CD14-positive monocyte (primary cell): ENCODE measurements at regions not wholly inside any gene's neighbourhood (a gene's known extent, or its start where the extent isn't known, plus 50 kb on each side); places are given as distances from the start of the nearest gene placed in this dataset.

ENCODE experiments used
- DNase-seq, 3 donors: peaks; one replicate each; pipeline ENCODE4 v3.0.0-alpha.2; 2011 to 2022
- H2AFZ ChIP-seq: 2 replicates; pipeline ENCODE4 v1.6.0; 2012; ENCODE audit warnings: mild to moderate bottlenecking, low read depth, low read length, inconsistent platforms; ENCODE audit not compliant: insufficient read depth, poor library complexity, severe bottlenecking
- H3K27ac ChIP-seq, 2 donors: 1 replicate in 1 of 2; 2 replicates in 1 of 2; pipeline ENCODE4 v1.5.1; 2012 to 2013; ENCODE audit warnings: low read length in 2 of 2, control low read depth in 1 of 2, inconsistent platforms in 1 of 2, low read depth in 1 of 2, mild to moderate bottlenecking in 1 of 2
- H3K27me3 ChIP-seq, 2 donors: one replicate each; pipeline versions ENCODE4 v1.6.0 to v1.6.1; 2011 to 2013; ENCODE audit warnings: low read length in 2 of 2; ENCODE audit not compliant: control insufficient read depth in 2 of 2, insufficient read depth in 2 of 2
- H3K36me3 ChIP-seq, 2 donors: replicated peaks in 1 of 2; 1 replicate in 1 of 2; 2 replicates in 1 of 2; pipeline versions ENCODE4 v1.5.1 to v1.6.1; 2012 to 2013; ENCODE audit warnings: low read length in 2 of 2, control low read depth in 1 of 2, inconsistent platforms in 1 of 2, mild to moderate bottlenecking in 1 of 2; ENCODE audit not compliant: insufficient read depth in 2 of 2, control insufficient read depth in 1 of 2
- H3K4me1 ChIP-seq, 2 donors: 1 replicate in 1 of 2; 2 replicates in 1 of 2; pipeline versions ENCODE4 v1.5.1 to v1.6.1; 2012 to 2013; ENCODE audit warnings: low read length in 2 of 2, control low read depth in 1 of 2, inconsistent platforms in 1 of 2, mild to moderate bottlenecking in 1 of 2, moderate library complexity in 1 of 2; ENCODE audit not compliant: insufficient read depth in 2 of 2, control insufficient read depth in 1 of 2
- H3K4me2 ChIP-seq: replicated peaks from 2 replicates; pipeline ENCODE3; 2012; ENCODE audit warnings: low read length, moderate library complexity, mild to moderate bottlenecking; ENCODE audit not compliant: poor library complexity, severe bottlenecking; ENCODE audit errors: extremely low read depth
- H3K4me3 ChIP-seq, 3 experiments: fragments of 200-600 bp in 1 of 3; sonication (generic) in 1 of 3; replicated peaks in 1 of 3; 1 replicate in 2 of 3; 2 replicates in 1 of 3; pipeline ENCODE4 v1.5.1; 2011 to 2013; ENCODE audit warnings: low read length in 3 of 3, mild to moderate bottlenecking in 3 of 3, control low read depth in 2 of 3, low read depth in 2 of 3, inconsistent platforms in 1 of 3, moderate library complexity in 1 of 3
- H3K79me2 ChIP-seq: 2 replicates; pipeline ENCODE4 v1.6.0; 2012; ENCODE audit warnings: mild to moderate bottlenecking, control low read depth, inconsistent platforms, low read length, moderate library complexity; ENCODE audit not compliant: insufficient read depth
- H3K9ac ChIP-seq: 2 replicates; pipeline ENCODE4 v1.6.0; 2017; ENCODE audit warnings: low read length, mild to moderate bottlenecking; ENCODE audit not compliant: insufficient read depth, poor library complexity, severe bottlenecking
- H3K9me3 ChIP-seq, 2 donors: replicated peaks in 1 of 2; 1 replicate in 1 of 2; 2 replicates in 1 of 2; pipeline versions ENCODE4 v1.5.1 to v1.6.1; 2012 to 2013; ENCODE audit warnings: low read length in 2 of 2, control low read depth in 1 of 2; ENCODE audit not compliant: control insufficient read depth in 1 of 2, insufficient read depth in 1 of 2
- H4K20me1 ChIP-seq: 2 replicates; pipeline ENCODE4 v1.6.0; 2012; ENCODE audit warnings: mild to moderate bottlenecking, low read length, control low read depth, moderate library complexity; ENCODE audit not compliant: insufficient read depth
- H3K27ac Mint-ChIP-seq, 7 donors: one replicate each; pipeline ENCODE4 v1.8.0; 2020; ENCODE audit warnings: mild to moderate bottlenecking in 7 of 7, mixed read lengths in 7 of 7, moderate library complexity in 6 of 7, inconsistent platforms in 2 of 7
- H3K27me3 Mint-ChIP-seq, 3 donors: one replicate each; pipeline ENCODE4 v1.8.0; 2021 to 2022; ENCODE audit warnings: low read depth in 3 of 3, mild to moderate bottlenecking in 3 of 3, mixed read lengths in 3 of 3, moderate library complexity in 3 of 3, inconsistent platforms in 1 of 3
- H3K36me3 Mint-ChIP-seq, 2 donors: one replicate each; pipeline ENCODE4 v1.8.0; 2020; ENCODE audit warnings: mixed read lengths in 2 of 2, inconsistent platforms in 1 of 2, mild to moderate bottlenecking in 1 of 2
- H3K4me1 Mint-ChIP-seq: one replicate; pipeline ENCODE4 v1.8.0; 2020; ENCODE audit warnings: mild to moderate bottlenecking, mixed read lengths
- H3K4me3 Mint-ChIP-seq, 2 donors: one replicate each; pipeline ENCODE4 v1.8.0; 2020; ENCODE audit warnings: mild to moderate bottlenecking in 2 of 2, mixed read lengths in 2 of 2, moderate library complexity in 1 of 2
- H3K9me3 Mint-ChIP-seq, 7 donors: one replicate each; pipeline ENCODE4 v1.8.0; 2020 to 2022; ENCODE audit warnings: mixed read lengths in 7 of 7, mild to moderate bottlenecking in 6 of 7, moderate library complexity in 6 of 7, inconsistent platforms in 2 of 7
- WGBS: methylation state at CpG from one replicate; pipeline ENCODE4 v1.1.5; 2013; ENCODE audit warnings: missing lambda C conversion rate; ENCODE audit not compliant: insufficient coverage; 5-methylcytosine and 5-hydroxymethylcytosine counted together
- intact Hi-C, 2 donors: fragments of 100-400 bp; cut with micrococcal nuclease; formaldehyde crosslinking; loops; one replicate each; pipeline versions ENCODE4 v1.15.0 to v1.15.1; 2023
- TF ChIP-seq, protein P1 (sequence below): fragments of 200-600 bp; IDR thresholded peaks from one replicate; pipeline ENCODE4 v1.8.0; 2022; ENCODE audit warnings: antibody characterized with exemption, mild to moderate bottlenecking

DNA sequence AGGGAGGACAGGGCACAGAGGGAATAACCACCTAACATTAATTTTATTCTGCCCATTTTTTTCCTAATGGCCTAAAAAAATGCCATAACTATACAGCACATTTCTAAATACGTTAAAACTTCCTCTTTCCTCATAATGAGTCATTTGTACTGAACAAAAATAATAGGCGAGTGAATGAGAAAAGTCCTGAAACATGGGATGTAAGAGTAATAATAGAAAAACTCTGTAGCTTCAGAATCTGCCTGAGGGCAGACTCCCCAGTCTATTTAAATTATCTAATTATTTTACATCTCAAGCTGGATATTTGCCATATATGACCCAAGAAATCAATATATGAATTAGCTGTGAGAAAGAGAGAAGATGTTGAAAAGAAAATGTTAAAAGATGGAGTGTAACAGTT, 285.1 kb downstream of the TMX3 start:
- H3K9me3 ChIP-seq = no peaks in the 10 kb centered on the region
- no peak overlapping the region for H3K27ac ChIP-seq
- H3K9ac ChIP-seq = no peak overlapping the region
- WGBS = no CpG with 5 or more reads among the region's 2 CpGs
- no peak overlapping the region for H3K4me3 ChIP-seq
- H3K79me2 ChIP-seq = no peaks in the 10 kb centered on the region
- no peak for DNase-seq
- no peak overlapping the region for H2AFZ ChIP-seq
- H4K20me1 ChIP-seq = no peaks in the 10 kb centered on the region
- Mint-ChIP-seq H3K27me3 (no peaks in the 10 kb centered on the region), H3K27ac (no peak overlapping the region), H3K4me3 (no peak overlapping the region), H3K4me1 (no peaks in the 10 kb centered on the region), H3K9me3 (peaks cover 0 to 3% (median 1%) of the 10 kb centered on the region in 7 donors), H3K36me3 (no peaks in the 10 kb centered on the region)
- TF ChIP-seq, protein P1, sequence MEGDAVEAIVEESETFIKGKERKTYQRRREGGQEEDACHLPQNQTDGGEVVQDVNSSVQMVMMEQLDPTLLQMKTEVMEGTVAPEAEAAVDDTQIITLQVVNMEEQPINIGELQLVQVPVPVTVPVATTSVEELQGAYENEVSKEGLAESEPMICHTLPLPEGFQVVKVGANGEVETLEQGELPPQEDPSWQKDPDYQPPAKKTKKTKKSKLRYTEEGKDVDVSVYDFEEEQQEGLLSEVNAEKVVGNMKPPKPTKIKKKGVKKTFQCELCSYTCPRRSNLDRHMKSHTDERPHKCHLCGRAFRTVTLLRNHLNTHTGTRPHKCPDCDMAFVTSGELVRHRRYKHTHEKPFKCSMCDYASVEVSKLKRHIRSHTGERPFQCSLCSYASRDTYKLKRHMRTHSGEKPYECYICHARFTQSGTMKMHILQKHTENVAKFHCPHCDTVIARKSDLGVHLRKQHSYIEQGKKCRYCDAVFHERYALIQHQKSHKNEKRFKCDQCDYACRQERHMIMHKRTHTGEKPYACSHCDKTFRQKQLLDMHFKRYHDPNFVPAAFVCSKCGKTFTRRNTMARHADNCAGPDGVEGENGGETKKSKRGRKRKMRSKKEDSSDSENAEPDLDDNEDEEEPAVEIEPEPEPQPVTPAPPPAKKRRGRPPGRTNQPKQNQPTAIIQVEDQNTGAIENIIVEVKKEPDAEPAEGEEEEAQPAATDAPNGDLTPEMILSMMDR = no peak
- intact Hi-C loops = no loop called here
- no peaks in the 10 kb centered on the region for H3K27me3 ChIP-seq
- no peak overlapping the region for H3K4me2 ChIP-seq
- no peaks in the 10 kb centered on the region for H3K36me3 ChIP-seq
- H3K4me1 ChIP-seq = no peaks in the 10 kb centered on the region

DNA sequence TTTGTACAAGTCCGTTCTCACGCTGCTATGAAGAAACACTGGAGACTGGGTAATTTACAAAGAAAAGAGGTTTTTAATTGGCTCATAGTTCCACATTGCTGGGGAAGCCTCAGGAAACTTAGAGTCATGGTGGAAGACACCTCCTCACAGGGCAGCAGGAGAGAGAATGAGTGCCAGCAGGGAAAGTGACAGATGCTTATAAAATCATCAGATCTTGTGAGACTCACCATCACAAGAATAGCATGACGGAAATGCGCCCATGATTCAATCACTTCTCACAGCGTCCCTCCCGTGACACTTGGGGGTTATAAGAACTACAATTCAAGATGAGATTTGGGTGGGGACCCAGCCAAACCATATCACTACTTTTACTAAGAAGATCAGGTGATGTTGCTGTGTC, 285.8 kb downstream of the TMX3 start:
- Mint-ChIP-seq H3K9me3 (peaks cover 0 to 3% (median 1%) of the 10 kb centered on the region in 7 donors), H3K36me3 (no peaks in the 10 kb centered on the region), H3K27ac (no peak overlapping the region), H3K27me3 (no peaks in the 10 kb centered on the region), H3K4me3 (no peak overlapping the region), H3K4me1 (no peaks in the 10 kb centered on the region)
- H3K4me3 ChIP-seq = no peak overlapping the region
- H3K79me2 ChIP-seq = no peaks in the 10 kb centered on the region
- no peak overlapping the region for H3K9ac ChIP-seq
- H3K4me2 ChIP-seq = no peak overlapping the region
- no peak overlapping the region for H3K27ac ChIP-seq
- WGBS = no CpG with 5 or more reads among the region's 6 CpGs
- DNase-seq = no peak
- intact Hi-C loops = no loop called here
- H2AFZ ChIP-seq = no peak overlapping the region
- H3K4me1 ChIP-seq = no peaks in the 10 kb centered on the region
- no peaks in the 10 kb centered on the region for H3K36me3 ChIP-seq
- no peaks in the 10 kb centered on the region for H4K20me1 ChIP-seq
- no peaks in the 10 kb centered on the region for H3K27me3 ChIP-seq
- TF ChIP-seq, protein P1 = no peak
- H3K9me3 ChIP-seq = no peaks in the 10 kb centered on the region
